D721Med (cell line): ENCODE measurements at regions not wholly inside any gene's neighbourhood (a gene's known extent, or its start where the extent isn't known, plus 50 kb on each side); places are given as distances from the start of the nearest gene placed in this dataset.

ENCODE experiments used
- DNase-seq: peaks from one replicate; pipeline ENCODE4 v3.0.0; 2011; ENCODE audit warnings: low spot score; ENCODE audit not compliant: insufficient read length
- FAIRE-seq: peaks from 2 replicates; lab custom pipeline; 2011; peaks lifted over from hg19 to GRCh38; lab: Jason Lieb, UNC
- CTCF ChIP-seq: IDR thresholded peaks from 2 replicates; pipeline ENCODE4 v1.5.1; 2012; ENCODE audit warnings: mild to moderate bottlenecking, control low read depth; ENCODE audit not compliant: insufficient read depth; ENCODE audit errors: missing control alignments

GRCh38 chr11:70725739-70726138 lies 327.4 kb downstream of the CTTN start:
- TF ChIP-seq CTCF = no peak
- FAIRE-seq (no peak), DNase-seq (no peak)

- DNase-seq (no peak), FAIRE-seq (no peak)
- no peak for TF ChIP-seq CTCF
Observed at GRCh38 chr11:70727021-70727420, 328.7 kb downstream of the CTTN start.

- no peak for DNase-seq
- TF ChIP-seq CTCF = no peak
- no peak for FAIRE-seq
Observed at GRCh38 chr11:70727899-70728620, 329.7 kb downstream of the CTTN start.

- no peak for FAIRE-seq
- no peak for DNase-seq
- TF ChIP-seq CTCF = no peak
Observed at GRCh38 chr11:70729949-70730348, 331.6 kb downstream of the CTTN start.

- DNase-seq = no peak
- no peak for FAIRE-seq
- no peak for TF ChIP-seq CTCF
Observed at GRCh38 chr11:70730411-70730810, 332.1 kb downstream of the CTTN start.

- TF ChIP-seq CTCF = no peak
- no peak for DNase-seq
- no peak for FAIRE-seq
Observed at GRCh38 chr11:70731271-70732022, 333.1 kb downstream of the CTTN start.
